Thymus (tissue), 11 donors: ENCODE measurements at regions not wholly inside any gene's neighbourhood (a gene's known extent, or its start where the extent isn't known, plus 50 kb on each side); places are given as distances from the start of the nearest gene placed in this dataset.

Experiments
- DNase-seq, 9 donors: peaks; one replicate each; pipeline ENCODE4 v3.0.0-alpha.2; 2013; ENCODE audit warnings: low spot score in 9 of 9, low read depth in 6 of 9, missing footprints in 1 of 9
- H3K27ac ChIP-seq, 2 donors: one replicate each; pipeline ENCODE4 v1.5.1; 2013; ENCODE audit warnings: control low read depth in 1 of 2, low read depth in 1 of 2, low read length in 1 of 2, mild to moderate bottlenecking in 1 of 2, moderate library complexity in 1 of 2
- H3K27me3 ChIP-seq, 2 donors: one replicate each; pipeline ENCODE4 v1.5.1; 2013; ENCODE audit warnings: low read length in 1 of 2; ENCODE audit not compliant: control insufficient read depth in 2 of 2, insufficient read depth in 1 of 2
- H3K36me3 ChIP-seq, 2 donors: one replicate each; pipeline ENCODE4 v1.5.1; 2013; ENCODE audit warnings: low read length in 1 of 2, mild to moderate bottlenecking in 1 of 2, moderate library complexity in 1 of 2; ENCODE audit not compliant: control insufficient read depth in 2 of 2, insufficient read depth in 2 of 2
- H3K4me1 ChIP-seq, 2 donors: one replicate each; pipeline ENCODE4 v1.5.1; 2013; ENCODE audit warnings: low read length in 2 of 2; ENCODE audit not compliant: control insufficient read depth in 2 of 2, insufficient read depth in 2 of 2
- H3K4me3 ChIP-seq, 2 donors: one replicate each; pipeline ENCODE4 v1.5.1; 2013; ENCODE audit warnings: low read length in 2 of 2, control low read depth in 1 of 2, mild to moderate bottlenecking in 1 of 2
- H3K9me3 ChIP-seq, 2 donors: one replicate each; pipeline ENCODE4 v1.5.1; 2013; ENCODE audit warnings: low read length in 1 of 2, mild to moderate bottlenecking in 1 of 2; ENCODE audit not compliant: control insufficient read depth in 2 of 2, insufficient read depth in 1 of 2
- WGBS: extraction: QIAGEN DNeasy Blood & Tissue Kit; methylation state at CpG from one replicate; pipeline ENCODE4 v1.1.7; 2013; 5-methylcytosine and 5-hydroxymethylcytosine counted together
- donor health status: healthy.

DNA sequence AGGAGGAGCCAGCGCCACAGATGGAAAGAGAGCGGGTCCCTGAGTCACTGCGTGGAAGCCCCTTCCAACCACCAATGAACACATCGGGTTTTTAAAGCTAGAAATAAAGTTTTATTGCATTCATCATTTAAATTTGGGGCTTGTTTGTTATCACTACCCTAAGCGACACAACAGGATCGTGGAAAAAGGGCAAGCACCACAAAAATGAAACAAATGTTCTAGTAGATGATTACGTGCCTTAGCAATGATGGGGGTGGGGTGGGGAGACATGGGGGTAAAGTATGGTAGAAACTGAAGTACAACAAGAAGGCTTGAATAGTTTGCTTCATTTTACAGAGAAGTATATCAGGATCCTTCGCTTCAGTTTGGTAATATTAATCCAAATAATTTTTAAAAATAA is 221.6 kb upstream of the ATP10A start:
- peaks cover 0 to 3% of the 10 kb centered on the region in 2 donors for H3K4me1 ChIP-seq
- H3K4me3 ChIP-seq, result no peak overlapping the region
- no peaks in the 10 kb centered on the region for H3K36me3 ChIP-seq
- WGBS, result 97% methylated on average over 8 of the region's 8 CpGs
- H3K27me3 ChIP-seq, result no peaks in the 10 kb centered on the region
- no peak overlapping the region for H3K27ac ChIP-seq
- H3K9me3 ChIP-seq, result no peaks in the 10 kb centered on the region
- no peak for DNase-seq

- no peak overlapping the region for H3K27ac ChIP-seq
- no peaks in the 10 kb centered on the region for H3K9me3 ChIP-seq
- no peak overlapping the region for H3K4me3 ChIP-seq
- WGBS, result 76% methylated on average over 2 of the region's 2 CpGs
- H3K4me1 ChIP-seq, result peaks cover 0 to 3% of the 10 kb centered on the region in 2 donors
- no peaks in the 10 kb centered on the region for H3K27me3 ChIP-seq
- no peak for DNase-seq
- H3K36me3 ChIP-seq, result no peaks in the 10 kb centered on the region
Observed at GRCh38 chr15:26083896-26084295, 220.8 kb upstream of the ATP10A start.

GRCh38 chr15:26083457-26083856 is 220.3 kb upstream of the ATP10A start:
- H3K36me3 ChIP-seq, result no peaks in the 10 kb centered on the region
- no peak overlapping the region for H3K4me3 ChIP-seq
- no peaks in the 10 kb centered on the region for H3K27me3 ChIP-seq
- H3K27ac ChIP-seq, result no peak overlapping the region
- DNase-seq, result peak in 1 of 9 donors; percentile 12
- WGBS, result 94% methylated on average over 4 of the region's 4 CpGs
- H3K9me3 ChIP-seq, result no peaks in the 10 kb centered on the region
- peaks cover 0 to 3% of the 10 kb centered on the region in 2 donors for H3K4me1 ChIP-seq

- peaks cover 0 to 3% of the 10 kb centered on the region in 2 donors for H3K4me1 ChIP-seq
- WGBS, result 1% methylated on average over 48 of the region's 48 CpGs
- no peaks in the 10 kb centered on the region for H3K9me3 ChIP-seq
- H3K4me3 ChIP-seq, result peak overlapping the region; percentile 67 to 88
- H3K27ac ChIP-seq, result peak overlapping the region; percentile 86 to 95
- no peaks in the 10 kb centered on the region for H3K27me3 ChIP-seq
- no peaks in the 10 kb centered on the region for H3K36me3 ChIP-seq
- peak; percentile 90 to 97 (median 94) for DNase-seq
Observed at GRCh38 chr15:26082221-26083109, 219.3 kb upstream of the ATP10A start.

- Histone ChIP-seq H3K9me3 (no peaks in the 10 kb centered on the region), H3K36me3 (no peaks in the 10 kb centered on the region), H3K4me1 (peaks cover 0 to 3% of the 10 kb centered on the region in 2 donors), H3K4me3 (no peak overlapping the region), H3K27ac (peak overlapping the region in 1 of 2 donors; percentile 30), H3K27me3 (no peaks in the 10 kb centered on the region)
- 37% methylated on average over 10 of the region's 10 CpGs for WGBS
- no peak for DNase-seq
Observed at GRCh38 chr15:26081758-26082220, 218.7 kb upstream of the ATP10A start.

DNA sequence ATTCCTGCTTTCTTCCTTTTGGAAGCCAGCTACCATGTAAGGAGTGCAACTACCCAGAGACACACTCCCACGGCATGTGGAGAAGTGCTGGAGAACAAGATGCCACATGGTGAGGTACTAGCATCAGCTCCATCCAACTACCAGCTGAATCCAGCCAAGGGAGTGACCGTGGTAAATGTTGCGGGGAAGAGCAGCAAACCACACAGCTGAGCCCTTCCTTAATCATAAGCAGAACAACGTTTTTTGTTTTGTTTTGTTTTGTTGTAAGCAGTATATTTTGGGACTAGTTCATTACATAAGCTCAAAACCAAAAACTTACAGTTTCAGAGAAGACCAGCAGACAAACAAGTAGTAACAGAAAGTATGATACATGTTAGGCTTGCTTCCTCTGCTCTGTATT is 212.6 kb upstream of the ATP10A start:
- no peaks in the 10 kb centered on the region for H3K4me1 ChIP-seq
- 85% methylated on average over 4 of the region's 4 CpGs for WGBS
- no peak overlapping the region for H3K27ac ChIP-seq
- DNase-seq, result no peak
- no peak overlapping the region for H3K4me3 ChIP-seq
- H3K9me3 ChIP-seq, result no peaks in the 10 kb centered on the region
- H3K27me3 ChIP-seq, result no peaks in the 10 kb centered on the region
- no peaks in the 10 kb centered on the region for H3K36me3 ChIP-seq

- no peaks in the 10 kb centered on the region for H3K27me3 ChIP-seq
- DNase-seq, result no peak
- no peaks in the 10 kb centered on the region for H3K9me3 ChIP-seq
- 70% methylated on average over 6 of the region's 6 CpGs for WGBS
- H3K4me3 ChIP-seq, result no peak overlapping the region
- H3K4me1 ChIP-seq, result no peaks in the 10 kb centered on the region
- no peaks in the 10 kb centered on the region for H3K36me3 ChIP-seq
- H3K27ac ChIP-seq, result no peak overlapping the region
Observed at GRCh38 chr15:26073430-26074333, 210.6 kb upstream of the ATP10A start.

- Histone ChIP-seq H3K4me1 (no peaks in the 10 kb centered on the region), H3K9me3 (no peaks in the 10 kb centered on the region), H3K4me3 (no peak overlapping the region), H3K27me3 (no peaks in the 10 kb centered on the region), H3K36me3 (no peaks in the 10 kb centered on the region), H3K27ac (no peak overlapping the region)
- WGBS, result 74% methylated on average over 8 of the region's 8 CpGs
- DNase-seq, result no peak
Observed at GRCh38 chr15:26070095-26070532, 207.0 kb upstream of the ATP10A start.

DNA sequence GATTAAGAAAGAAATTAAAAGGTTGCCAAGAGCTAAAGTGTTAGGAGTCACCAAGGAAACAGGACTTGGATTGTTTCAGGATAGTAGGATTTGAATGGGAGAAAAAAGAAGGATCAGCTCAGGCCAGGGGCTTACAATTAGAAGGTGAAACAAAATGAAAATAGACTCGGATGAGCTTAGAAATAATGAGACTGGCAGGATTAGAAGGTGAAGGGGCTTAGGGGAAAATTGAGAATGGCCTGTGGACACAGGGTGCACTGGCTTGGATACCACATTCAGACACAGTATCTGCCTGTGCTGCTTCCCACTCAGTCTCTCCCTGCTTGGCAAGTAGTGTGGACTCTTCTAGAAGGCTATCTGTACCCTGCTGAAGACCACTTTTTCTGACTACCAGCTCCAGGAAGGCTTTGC is 206.1 kb upstream of the ATP10A start:
- Histone ChIP-seq H3K9me3 (no peaks in the 10 kb centered on the region), H3K27ac (no peak overlapping the region), H3K4me3 (no peak overlapping the region), H3K36me3 (no peaks in the 10 kb centered on the region), H3K4me1 (no peaks in the 10 kb centered on the region), H3K27me3 (no peaks in the 10 kb centered on the region)
- DNase-seq, result no peak
- WGBS, result 89% methylated on average over 1 of the region's 1 CpG
